Psoas muscle (tissue), 7 donors: ENCODE measurements at regions not wholly inside any gene's neighbourhood (a gene's known extent, or its start where the extent isn't known, plus 50 kb on each side); places are given as distances from the start of the nearest gene placed in this dataset.

Experiments
- ATAC-seq, 4 donors: fragments of 200-7000 bp; cut with Tn5 transposase; one replicate each; pipeline ENCODE4 v1.9.1; 2020; ENCODE audit warnings: moderate library complexity in 3 of 4, mild to moderate bottlenecking in 2 of 4
- DNase-seq, 2 donors: peaks; one replicate each; pipeline ENCODE4 v3.0.0-alpha.2; 2020
- H3K27ac ChIP-seq: fragments of 200-600 bp; one replicate; pipeline ENCODE4 v1.8.0; 2022
- H3K27me3 ChIP-seq, 3 donors: fragments of 200-600 bp in 1 of 3; one replicate each; pipeline versions ENCODE4 v1.6.1 to v1.8.0; 2013 to 2022; ENCODE audit warnings: low read length in 2 of 3, mild to moderate bottlenecking in 2 of 3, moderate library complexity in 1 of 3; ENCODE audit not compliant: insufficient read depth in 3 of 3
- H3K36me3 ChIP-seq, 2 donors: fragments of 200-600 bp in 1 of 2; one replicate each; pipeline versions ENCODE4 v1.6.1 to v1.8.0; 2013 to 2022; ENCODE audit warnings: low read depth in 1 of 2, mild to moderate bottlenecking in 1 of 2, moderate library complexity in 1 of 2; ENCODE audit not compliant: insufficient read depth in 1 of 2
- H3K4me1 ChIP-seq: fragments of 200-600 bp; one replicate; pipeline ENCODE4 v1.8.0; 2022
- H3K4me3 ChIP-seq: fragments of 200-600 bp; one replicate; pipeline ENCODE4 v1.8.0; 2022; ENCODE audit warnings: mild to moderate bottlenecking
- H3K9me3 ChIP-seq: fragments of 200-600 bp; one replicate; pipeline ENCODE4 v1.8.0; 2022
- WGBS, 3 donors: extraction: QIAGEN DNeasy Blood & Tissue Kit; methylation state at CpG; one replicate each; pipeline versions ENCODE4 v1.1.6 to v1.1.7; 2013; 5-methylcytosine and 5-hydroxymethylcytosine counted together
- intact Hi-C, 2 donors: fragments of 100-400 bp; cut with DNase I; formaldehyde crosslinking; loops; one replicate each; pipeline versions ENCODE4 v1.11.0 to v1.14.2; 2022
- TF ChIP-seq, protein P1 (sequence below): fragments of 200-600 bp; IDR thresholded peaks from one replicate; pipeline ENCODE4 v1.8.0; 2022; ENCODE audit warnings: antibody characterized with exemption
- donor health status: healthy with polysubstance abuse.
- donor health status: DM: no; HTN: no; CAD: no; lungs with moderate emphysema.
- donor health status: Bipolar disorder and iron deficiency.
- donor health status: healthy.
- donor health status: DM: yes; HTN: yes; CAD: no.
- donor health status: DM: no; HTN: no; CAD: no.
- donor health status: DM: yes; HTN: yes; CAD: no.

DNA sequence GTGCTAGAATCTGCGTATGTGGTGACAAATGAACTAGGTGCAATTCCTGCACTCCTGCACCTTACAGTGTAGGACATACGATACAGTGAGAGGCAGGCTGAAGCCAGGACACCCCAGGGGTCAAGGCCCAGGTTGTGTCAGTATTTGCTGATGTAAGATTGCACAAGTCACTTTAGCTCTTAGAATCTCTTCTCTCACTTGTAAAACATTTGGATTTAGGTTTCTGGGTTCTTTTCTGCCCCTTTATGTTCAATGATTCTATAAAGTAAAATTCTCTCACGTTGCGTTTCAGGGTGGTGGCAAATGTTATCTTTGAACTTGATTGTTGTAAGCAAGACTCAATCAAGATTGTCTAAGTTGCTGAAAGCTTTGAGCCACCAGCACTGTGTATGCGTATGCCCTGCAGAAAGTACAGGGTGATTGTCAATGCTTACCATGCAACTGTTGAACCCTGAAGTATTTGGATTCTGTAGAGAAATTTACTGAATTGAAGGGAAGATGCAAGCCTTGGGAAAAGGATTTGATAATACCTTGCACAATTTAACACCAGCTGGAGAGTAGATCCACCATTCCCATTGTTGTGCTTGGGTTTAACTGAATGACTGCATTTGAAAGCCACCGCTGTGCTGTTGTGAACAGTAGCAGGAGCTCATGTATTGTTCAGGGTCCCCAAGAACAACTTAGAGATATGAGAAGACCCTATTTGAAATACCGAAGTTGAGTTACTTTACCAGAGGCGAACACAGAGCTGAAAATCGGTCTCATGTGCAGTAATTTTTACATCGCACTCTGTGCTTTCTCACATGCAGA lies 106.1 kb upstream of the CITED2 start:
- Histone ChIP-seq H3K36me3 (no peaks in the 10 kb centered on the region), H3K4me1 (no peaks in the 10 kb centered on the region), H3K9me3 (no peaks in the 10 kb centered on the region), H3K4me3 (no peak overlapping the region), H3K27ac (no peak overlapping the region), H3K27me3 (no peaks in the 10 kb centered on the region)
- DNase-seq (no peak), ATAC-seq (no peak)
- intact Hi-C loops: no loop called here
- TF ChIP-seq, protein P1, sequence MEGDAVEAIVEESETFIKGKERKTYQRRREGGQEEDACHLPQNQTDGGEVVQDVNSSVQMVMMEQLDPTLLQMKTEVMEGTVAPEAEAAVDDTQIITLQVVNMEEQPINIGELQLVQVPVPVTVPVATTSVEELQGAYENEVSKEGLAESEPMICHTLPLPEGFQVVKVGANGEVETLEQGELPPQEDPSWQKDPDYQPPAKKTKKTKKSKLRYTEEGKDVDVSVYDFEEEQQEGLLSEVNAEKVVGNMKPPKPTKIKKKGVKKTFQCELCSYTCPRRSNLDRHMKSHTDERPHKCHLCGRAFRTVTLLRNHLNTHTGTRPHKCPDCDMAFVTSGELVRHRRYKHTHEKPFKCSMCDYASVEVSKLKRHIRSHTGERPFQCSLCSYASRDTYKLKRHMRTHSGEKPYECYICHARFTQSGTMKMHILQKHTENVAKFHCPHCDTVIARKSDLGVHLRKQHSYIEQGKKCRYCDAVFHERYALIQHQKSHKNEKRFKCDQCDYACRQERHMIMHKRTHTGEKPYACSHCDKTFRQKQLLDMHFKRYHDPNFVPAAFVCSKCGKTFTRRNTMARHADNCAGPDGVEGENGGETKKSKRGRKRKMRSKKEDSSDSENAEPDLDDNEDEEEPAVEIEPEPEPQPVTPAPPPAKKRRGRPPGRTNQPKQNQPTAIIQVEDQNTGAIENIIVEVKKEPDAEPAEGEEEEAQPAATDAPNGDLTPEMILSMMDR: no peak
- 78 to 96% (median 90%) methylated on average over 10 of the region's 10 CpGs for WGBS, 3 donors

DNA sequence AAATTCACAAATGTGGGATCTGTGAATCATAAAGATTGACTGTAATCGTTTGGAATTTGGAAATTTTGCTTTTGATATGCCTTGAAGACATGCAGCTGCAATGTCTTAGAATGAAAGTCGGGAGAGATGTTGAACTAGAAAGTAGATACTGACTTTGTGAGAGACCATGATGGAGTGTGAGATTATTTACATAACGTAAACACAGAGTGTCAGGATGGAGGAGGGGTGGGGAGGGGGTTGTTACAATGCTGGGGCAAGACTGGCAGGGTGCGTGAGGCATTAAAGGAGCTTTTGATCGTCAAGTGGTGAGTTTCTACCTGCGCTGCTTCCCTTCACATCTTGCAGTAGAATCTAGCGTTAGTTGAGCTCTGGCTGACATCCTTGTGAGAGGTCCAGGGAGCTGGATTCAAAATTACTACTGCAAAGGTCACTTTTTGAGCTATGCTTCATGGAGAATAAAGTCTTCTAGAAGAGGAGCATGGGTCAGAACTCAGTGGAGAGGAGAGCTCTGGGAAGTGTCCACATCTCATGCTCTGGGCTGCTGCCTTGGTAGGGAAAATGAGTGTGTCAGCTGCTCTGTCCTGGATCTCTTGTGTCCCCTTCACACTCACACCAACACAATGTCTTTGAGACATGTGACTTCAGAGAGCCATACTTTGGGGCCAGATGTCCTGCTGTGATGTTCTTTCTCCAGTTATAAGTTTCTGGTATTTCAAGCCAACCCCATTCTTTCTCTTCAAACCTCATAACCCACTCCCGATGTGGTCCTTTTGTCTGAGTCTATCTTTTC lies 105.2 kb upstream of the CITED2 start:
- TF ChIP-seq, protein P1: no peak
- Histone ChIP-seq H3K27ac (no peak overlapping the region), H3K36me3 (no peaks in the 10 kb centered on the region), H3K4me1 (peaks cover 3% of the 10 kb centered on the region), H3K27me3 (no peaks in the 10 kb centered on the region), H3K4me3 (no peak overlapping the region), H3K9me3 (no peaks in the 10 kb centered on the region)
- no peak for DNase-seq
- ATAC-seq: no peak
- 73 to 83% (median 74%) methylated on average over 8 of the region's 8 CpGs for WGBS, 3 donors
- intact Hi-C loops: no loop called here

DNA sequence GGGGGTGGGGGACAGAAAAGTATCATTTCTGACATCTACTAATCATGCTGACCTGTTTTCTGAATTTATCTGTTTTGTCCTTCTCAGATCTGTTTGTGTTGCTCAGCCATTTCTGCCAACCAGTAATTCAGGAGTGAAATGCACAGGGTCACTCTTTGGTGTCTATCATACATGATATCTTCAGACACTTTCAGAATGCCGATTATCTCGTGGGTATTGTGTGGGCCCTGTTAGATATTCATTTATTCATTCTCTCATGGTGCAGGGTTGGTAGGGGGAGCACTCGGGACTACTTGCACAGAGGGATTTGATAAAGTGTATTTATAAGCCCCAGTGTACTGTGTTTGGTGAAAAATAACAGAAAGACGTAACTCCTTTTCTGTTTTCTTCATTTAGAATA lies 101.2 kb upstream of the CITED2 start:
- TF ChIP-seq, protein P1: no peak

DNA sequence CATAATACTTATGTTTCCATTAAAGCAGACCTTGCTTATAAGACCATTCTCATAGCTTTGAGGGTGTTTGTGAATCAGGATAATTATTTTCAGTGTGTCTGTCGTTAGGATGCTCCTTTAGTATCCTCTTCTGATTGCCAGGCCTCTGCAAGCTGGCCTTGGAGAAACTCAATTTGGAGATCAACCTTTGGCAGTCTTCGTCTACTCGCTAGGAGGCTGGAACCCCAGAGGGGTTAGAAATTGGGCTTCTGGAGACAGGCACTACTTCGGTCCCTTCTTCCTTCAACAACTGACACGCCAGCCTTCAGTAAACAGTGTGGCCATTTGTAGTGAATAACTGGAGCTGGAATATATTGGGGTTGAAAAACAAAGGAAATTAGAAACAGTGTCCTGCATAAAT lies 100.8 kb upstream of the CITED2 start:
- 66 to 71% (median 67%) methylated on average over 5 of the region's 5 CpGs for WGBS, 3 donors
- TF ChIP-seq, protein P1: no peak
- H3K27me3 ChIP-seq: no peaks in the 10 kb centered on the region
- no peak overlapping the region for H3K4me3 ChIP-seq
- no peak for DNase-seq
- intact Hi-C loops: no loop called here
- H3K9me3 ChIP-seq: no peaks in the 10 kb centered on the region
- peaks cover 23% of the 10 kb centered on the region for H3K4me1 ChIP-seq
- ATAC-seq: no peak
- no peak overlapping the region for H3K27ac ChIP-seq
- H3K36me3 ChIP-seq: no peaks in the 10 kb centered on the region

More for the DNA sequence above, 101.2 kb upstream of the CITED2 start:
- H3K36me3 ChIP-seq: no peaks in the 10 kb centered on the region
- DNase-seq: no peak
- ATAC-seq: no peak
- H3K27ac ChIP-seq: no peak overlapping the region
- H3K27me3 ChIP-seq: no peaks in the 10 kb centered on the region
- intact Hi-C loops: no loop called here
- no peak overlapping the region for H3K4me3 ChIP-seq
- H3K4me1 ChIP-seq: peaks cover 23% of the 10 kb centered on the region
- 59 to 74% (median 63%) methylated on average over 4 of the region's 4 CpGs for WGBS, 3 donors
- no peaks in the 10 kb centered on the region for H3K9me3 ChIP-seq
